Neural progenitor cell (in vitro differentiated cells): ENCODE measurements at regions not wholly inside any gene's neighbourhood (a gene's known extent, or its start where the extent isn't known, plus 50 kb on each side); places are given as distances from the start of the nearest gene placed in this dataset.

ENCODE experiments used
- DNase-seq: peaks from one replicate; pipeline ENCODE4 v3.0.0-alpha.2; 2016; ENCODE audit warnings: low spot score
- H2AFZ ChIP-seq: fragments of 200-600 bp; sonication (generic); replicated peaks from 2 replicates; pipeline ENCODE4 v1.6.1; 2016; ENCODE audit warnings: antibody characterized with exemption
- H3F3A ChIP-seq: fragments of 200-600 bp; sonication (generic); 2 replicates; pipeline ENCODE4 v1.6.1; 2016; ENCODE audit warnings: antibody characterized with exemption, low read depth
- H3K27ac ChIP-seq: fragments of 200-600 bp; sonication (generic); 2 replicates; pipeline ENCODE4 v1.5.1; 2016; ENCODE audit warnings: mild to moderate bottlenecking
- H3K27me3 ChIP-seq: fragments of 200-600 bp; sonication (generic); 2 replicates; pipeline ENCODE4 v1.6.1; 2016; ENCODE audit warnings: mild to moderate bottlenecking, moderate library complexity
- H3K36me3 ChIP-seq: fragments of 200-600 bp; sonication (generic); 2 replicates; pipeline ENCODE4 v1.5.1; 2016
- H3K4me1 ChIP-seq: fragments of 200-600 bp; sonication (generic); 2 replicates; pipeline ENCODE4 v1.6.1; 2016; ENCODE audit warnings: mixed run types
- H3K4me2 ChIP-seq: fragments of 200-600 bp; sonication (generic); 2 replicates; pipeline ENCODE4 v1.6.1; 2016
- H3K4me3 ChIP-seq: fragments of 200-600 bp; sonication (generic); 2 replicates; pipeline ENCODE4 v1.5.1; 2016
- H3K79me2 ChIP-seq: fragments of 200-600 bp; sonication (generic); 2 replicates; pipeline ENCODE4 v1.6.1; 2016; ENCODE audit warnings: low read depth
- H3K9ac ChIP-seq: fragments of 200-600 bp; sonication (generic); 2 replicates; pipeline ENCODE4 v1.6.1; 2016
- H3K9me3 ChIP-seq: fragments of 200-600 bp; sonication (generic); 2 replicates; pipeline ENCODE4 v1.5.1; 2016; ENCODE audit warnings: low read depth
- H4K20me1 ChIP-seq: fragments of 200-600 bp; sonication (generic); 2 replicates; pipeline ENCODE4 v1.6.1; 2016; ENCODE audit warnings: low read depth
- H3K27ac Mint-ChIP-seq: 3 replicates; pipeline ENCODE4 v1.8.0; 2021; ENCODE audit warnings: mixed read lengths
- H3K27me3 Mint-ChIP-seq: 2 replicates; pipeline ENCODE4 v1.8.0; 2022; ENCODE audit warnings: low read depth, mild to moderate bottlenecking, inconsistent platforms, moderate library complexity, mixed read lengths; ENCODE audit not compliant: insufficient read depth
- H3K36me3 Mint-ChIP-seq: 3 replicates; pipeline ENCODE4 v1.8.0; 2021; ENCODE audit warnings: mixed read lengths
- H3K4me1 Mint-ChIP-seq: 3 replicates; pipeline ENCODE4 v1.8.0; 2021; ENCODE audit warnings: mixed read lengths
- H3K4me3 Mint-ChIP-seq: 3 replicates; pipeline ENCODE4 v1.8.0; 2021; ENCODE audit warnings: mild to moderate bottlenecking, moderate library complexity, mixed read lengths
- H3K9me3 Mint-ChIP-seq: 3 replicates; pipeline ENCODE4 v1.8.0; 2020; ENCODE audit warnings: mixed read lengths
- EZH2 ChIP-seq: fragments of 200-600 bp; sonication (generic); IDR thresholded peaks from 2 replicates; pipeline ENCODE4 v1.6.1; 2017; ENCODE audit warnings: antibody characterized with exemption, mild to moderate bottlenecking, moderate library complexity
- EZH2phosphoT487 ChIP-seq: fragments of 200-600 bp; sonication (generic); IDR thresholded peaks from 2 replicates; pipeline ENCODE4 v1.6.1; 2017; ENCODE audit warnings: antibody characterized with exemption
- TF ChIP-seq, protein P1 (sequence below): fragments of 200-600 bp; sonication (generic); IDR thresholded peaks from 2 replicates; pipeline ENCODE4 v1.5.1; 2017; ENCODE audit warnings: antibody characterized with exemption, mild to moderate bottlenecking

DNA sequence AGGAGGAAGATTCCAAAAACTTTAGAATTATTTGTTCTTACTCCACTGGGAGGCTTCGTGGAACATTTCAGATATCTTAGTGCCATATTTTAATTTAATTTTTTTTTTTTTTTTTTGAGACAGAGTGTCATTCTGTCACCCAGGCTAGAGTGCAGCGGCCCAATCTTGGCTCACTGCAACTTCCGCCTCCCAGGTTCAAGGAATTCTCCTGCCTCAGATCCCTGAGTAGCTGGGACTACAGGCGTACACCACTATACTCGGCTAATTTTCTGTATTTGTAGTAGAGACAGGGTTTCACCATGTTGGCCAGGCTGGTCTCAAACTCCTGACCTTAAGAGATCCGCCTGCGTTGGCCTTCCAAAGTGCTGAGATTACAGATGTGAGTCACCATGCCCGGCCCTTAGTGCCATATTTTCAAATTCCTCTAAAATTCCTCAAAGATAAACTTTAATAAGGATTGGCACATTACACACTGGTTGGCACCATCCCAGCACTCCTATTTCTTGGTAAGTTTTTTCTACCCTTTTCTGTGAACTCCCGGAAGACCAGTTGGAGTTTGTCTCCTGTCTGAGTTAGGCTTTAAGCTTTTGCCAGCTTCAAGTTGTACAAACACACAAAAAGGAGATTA, 693.7 kb downstream of the MCTP2 start:
- H3K36me3 ChIP-seq, result no peaks in the 10 kb centered on the region
- H3K27ac Mint-ChIP-seq, result no peak overlapping the region
- no peaks in the 10 kb centered on the region for H3K9me3 ChIP-seq
- H3K79me2 ChIP-seq, result no peaks in the 10 kb centered on the region
- H3K4me3 ChIP-seq, result no peak overlapping the region
- H3K4me1 ChIP-seq, result no peaks in the 10 kb centered on the region
- no peaks in the 10 kb centered on the region for H3K27me3 ChIP-seq
- TF ChIP-seq EZH2phosphoT487 (no peak), EZH2 (no peak)
- TF ChIP-seq, protein P1, sequence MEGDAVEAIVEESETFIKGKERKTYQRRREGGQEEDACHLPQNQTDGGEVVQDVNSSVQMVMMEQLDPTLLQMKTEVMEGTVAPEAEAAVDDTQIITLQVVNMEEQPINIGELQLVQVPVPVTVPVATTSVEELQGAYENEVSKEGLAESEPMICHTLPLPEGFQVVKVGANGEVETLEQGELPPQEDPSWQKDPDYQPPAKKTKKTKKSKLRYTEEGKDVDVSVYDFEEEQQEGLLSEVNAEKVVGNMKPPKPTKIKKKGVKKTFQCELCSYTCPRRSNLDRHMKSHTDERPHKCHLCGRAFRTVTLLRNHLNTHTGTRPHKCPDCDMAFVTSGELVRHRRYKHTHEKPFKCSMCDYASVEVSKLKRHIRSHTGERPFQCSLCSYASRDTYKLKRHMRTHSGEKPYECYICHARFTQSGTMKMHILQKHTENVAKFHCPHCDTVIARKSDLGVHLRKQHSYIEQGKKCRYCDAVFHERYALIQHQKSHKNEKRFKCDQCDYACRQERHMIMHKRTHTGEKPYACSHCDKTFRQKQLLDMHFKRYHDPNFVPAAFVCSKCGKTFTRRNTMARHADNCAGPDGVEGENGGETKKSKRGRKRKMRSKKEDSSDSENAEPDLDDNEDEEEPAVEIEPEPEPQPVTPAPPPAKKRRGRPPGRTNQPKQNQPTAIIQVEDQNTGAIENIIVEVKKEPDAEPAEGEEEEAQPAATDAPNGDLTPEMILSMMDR, result no peak
- H4K20me1 ChIP-seq, result no peaks in the 10 kb centered on the region
- H3K4me1 Mint-ChIP-seq, result no peaks in the 10 kb centered on the region
- no peak overlapping the region for H3K4me3 Mint-ChIP-seq
- no peak overlapping the region for H2AFZ ChIP-seq
- no peak overlapping the region for H3K27ac ChIP-seq
- peaks cover 2% of the 10 kb centered on the region for H3K27me3 Mint-ChIP-seq
- no peak overlapping the region for H3K9ac ChIP-seq
- no peaks in the 10 kb centered on the region for H3F3A ChIP-seq
- H3K9me3 Mint-ChIP-seq, result no peaks in the 10 kb centered on the region
- no peak for DNase-seq
- no peak overlapping the region for H3K4me2 ChIP-seq
- H3K36me3 Mint-ChIP-seq, result no peaks in the 10 kb centered on the region

DNA sequence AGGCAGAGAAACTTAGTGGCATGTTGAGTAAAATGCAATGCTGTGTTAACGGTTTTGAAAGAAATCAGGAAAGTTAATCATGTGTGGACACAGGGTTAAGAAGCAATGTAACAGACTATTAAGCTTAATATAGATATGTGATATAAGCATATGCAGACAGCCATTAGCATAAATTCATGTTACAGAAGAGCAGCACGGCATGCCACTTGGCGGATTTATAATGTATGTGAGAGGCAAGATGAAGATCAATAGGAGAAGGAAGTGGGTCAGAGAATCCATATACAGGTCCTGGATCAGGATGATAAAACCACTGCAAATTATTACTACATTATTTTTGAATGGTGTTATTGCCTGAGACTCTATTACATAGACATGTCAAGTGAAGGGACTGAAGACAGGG, 694.3 kb downstream of the MCTP2 start:
- DNase-seq, result no peak
- Mint-ChIP-seq H3K9me3 (no peaks in the 10 kb centered on the region), H3K27ac (no peak overlapping the region), H3K36me3 (no peaks in the 10 kb centered on the region), H3K27me3 (peaks cover 2% of the 10 kb centered on the region), H3K4me1 (no peaks in the 10 kb centered on the region), H3K4me3 (no peak overlapping the region)
- Histone ChIP-seq H3K4me2 (no peak overlapping the region), H2AFZ (no peak overlapping the region), H3K27me3 (no peaks in the 10 kb centered on the region), H4K20me1 (no peaks in the 10 kb centered on the region), H3K4me1 (no peaks in the 10 kb centered on the region), H3K27ac (no peak overlapping the region), H3K79me2 (no peaks in the 10 kb centered on the region), H3K4me3 (no peak overlapping the region), H3F3A (no peaks in the 10 kb centered on the region), H3K9ac (no peak overlapping the region), H3K36me3 (no peaks in the 10 kb centered on the region), H3K9me3 (no peaks in the 10 kb centered on the region)
- TF ChIP-seq EZH2 (no peak), EZH2phosphoT487 (no peak)
- TF ChIP-seq, protein P1, result no peak

DNA sequence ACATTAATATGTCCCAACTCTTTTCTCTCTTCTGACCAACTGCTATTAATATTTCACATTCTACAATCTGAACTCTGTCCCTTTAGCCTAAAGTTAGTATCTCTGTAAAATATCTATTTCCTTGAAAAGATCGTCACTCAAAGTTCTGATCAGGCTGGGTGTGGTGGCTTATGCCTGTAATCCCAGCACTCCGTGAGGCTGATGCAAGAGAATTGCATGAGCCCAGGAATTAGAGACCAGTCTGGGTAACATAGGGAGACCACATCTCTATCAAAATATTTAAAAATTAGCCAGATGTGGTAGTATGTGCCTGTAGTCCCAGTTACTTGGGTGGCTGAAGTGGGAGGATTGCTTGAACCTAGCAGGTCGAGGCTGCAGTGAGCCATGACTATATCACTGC, 695.6 kb downstream of the MCTP2 start:
- Histone ChIP-seq H3K27ac (no peak overlapping the region), H3K4me3 (no peak overlapping the region), H2AFZ (no peak overlapping the region), H3K9me3 (no peaks in the 10 kb centered on the region), H3K4me1 (no peaks in the 10 kb centered on the region), H4K20me1 (no peaks in the 10 kb centered on the region), H3K79me2 (no peaks in the 10 kb centered on the region), H3K9ac (no peak overlapping the region), H3K36me3 (no peaks in the 10 kb centered on the region), H3K27me3 (no peaks in the 10 kb centered on the region), H3F3A (no peaks in the 10 kb centered on the region), H3K4me2 (no peak overlapping the region)
- TF ChIP-seq EZH2phosphoT487, result no peak
- no peak for TF ChIP-seq EZH2
- TF ChIP-seq, protein P1, result no peak
- H3K4me3 Mint-ChIP-seq, result no peak overlapping the region
- no peak for DNase-seq
- H3K9me3 Mint-ChIP-seq, result no peaks in the 10 kb centered on the region
- no peak overlapping the region for H3K27ac Mint-ChIP-seq
- H3K36me3 Mint-ChIP-seq, result no peaks in the 10 kb centered on the region
- H3K27me3 Mint-ChIP-seq, result peaks cover 2% of the 10 kb centered on the region
- no peaks in the 10 kb centered on the region for H3K4me1 Mint-ChIP-seq
